GM12873 (cell line): ENCODE measurements at regions not wholly inside any gene's neighbourhood (a gene's known extent, or its start where the extent isn't known, plus 50 kb on each side); places are given as distances from the start of the nearest gene placed in this dataset.

Experiments
- TF ChIP-seq, protein P1 (sequence below): IDR thresholded peaks from 2 replicates; pipeline ENCODE4 v1.5.1; 2012; ENCODE audit warnings: low read depth, mild to moderate bottlenecking, moderate library complexity, low read length, control low read depth; ENCODE audit not compliant: insufficient read depth; ENCODE audit errors: missing control alignments

DNA sequence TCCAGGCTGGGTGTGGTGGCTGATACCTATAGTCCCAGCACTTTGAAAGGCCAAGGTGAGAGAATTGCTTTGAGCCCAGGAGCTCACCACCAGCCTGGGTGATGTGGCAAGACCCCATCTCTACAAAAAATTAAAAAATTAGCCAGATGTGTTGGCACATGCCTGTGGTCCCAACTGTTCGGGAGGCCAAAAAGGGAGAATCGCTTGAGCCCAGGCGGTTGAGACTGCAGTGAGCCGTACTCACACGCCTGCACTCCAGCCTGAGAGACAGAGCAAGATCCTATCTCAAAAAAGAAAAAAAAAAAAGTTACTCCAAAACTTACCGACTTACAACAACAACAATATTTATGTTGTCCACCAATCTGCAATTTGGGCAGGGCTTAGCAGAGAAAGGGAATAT, 178.0 kb upstream of the FN1 start:
- TF ChIP-seq, protein P1, sequence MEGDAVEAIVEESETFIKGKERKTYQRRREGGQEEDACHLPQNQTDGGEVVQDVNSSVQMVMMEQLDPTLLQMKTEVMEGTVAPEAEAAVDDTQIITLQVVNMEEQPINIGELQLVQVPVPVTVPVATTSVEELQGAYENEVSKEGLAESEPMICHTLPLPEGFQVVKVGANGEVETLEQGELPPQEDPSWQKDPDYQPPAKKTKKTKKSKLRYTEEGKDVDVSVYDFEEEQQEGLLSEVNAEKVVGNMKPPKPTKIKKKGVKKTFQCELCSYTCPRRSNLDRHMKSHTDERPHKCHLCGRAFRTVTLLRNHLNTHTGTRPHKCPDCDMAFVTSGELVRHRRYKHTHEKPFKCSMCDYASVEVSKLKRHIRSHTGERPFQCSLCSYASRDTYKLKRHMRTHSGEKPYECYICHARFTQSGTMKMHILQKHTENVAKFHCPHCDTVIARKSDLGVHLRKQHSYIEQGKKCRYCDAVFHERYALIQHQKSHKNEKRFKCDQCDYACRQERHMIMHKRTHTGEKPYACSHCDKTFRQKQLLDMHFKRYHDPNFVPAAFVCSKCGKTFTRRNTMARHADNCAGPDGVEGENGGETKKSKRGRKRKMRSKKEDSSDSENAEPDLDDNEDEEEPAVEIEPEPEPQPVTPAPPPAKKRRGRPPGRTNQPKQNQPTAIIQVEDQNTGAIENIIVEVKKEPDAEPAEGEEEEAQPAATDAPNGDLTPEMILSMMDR = no peak

DNA sequence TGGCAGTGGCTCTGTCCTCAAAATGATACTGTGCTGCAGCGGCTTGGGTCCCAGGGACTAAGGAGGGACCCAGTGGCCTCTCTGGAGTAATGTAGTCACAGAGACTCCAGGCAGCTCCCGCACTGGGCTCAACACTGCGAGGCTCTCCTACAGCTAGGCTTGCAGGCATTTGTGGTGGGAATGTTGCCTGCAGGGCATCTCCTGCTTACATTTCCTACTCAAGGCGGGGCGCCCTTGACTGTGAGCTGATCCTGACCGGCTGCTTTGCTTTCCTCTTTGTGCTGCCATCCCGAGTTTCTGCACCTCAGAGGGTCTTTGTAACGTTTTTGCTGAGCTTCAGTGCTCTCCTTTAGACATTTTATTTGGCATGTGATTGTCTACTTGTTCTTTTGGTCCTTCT, 177.4 kb upstream of the FN1 start:
- TF ChIP-seq, protein P1 = no peak

DNA sequence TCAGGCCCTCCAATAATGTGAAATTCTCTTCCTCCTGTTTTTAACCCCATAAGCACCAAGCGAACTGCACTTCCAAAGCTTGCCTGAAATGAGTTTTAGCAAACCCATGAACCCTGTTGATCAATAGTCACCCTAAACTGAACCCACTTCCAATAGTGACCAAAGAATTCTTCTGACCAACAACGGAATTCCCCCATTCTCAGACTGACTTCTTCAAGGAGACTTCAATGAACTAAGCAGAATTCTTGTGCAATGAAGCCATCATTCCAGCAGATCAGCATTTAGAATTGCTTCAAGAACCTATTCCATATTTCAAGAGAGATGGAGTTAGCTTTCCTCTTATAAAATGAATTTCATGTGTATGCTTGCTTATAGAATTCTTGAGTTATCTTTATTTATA, 176.9 kb upstream of the FN1 start:
- TF ChIP-seq, protein P1 = no peak

DNA sequence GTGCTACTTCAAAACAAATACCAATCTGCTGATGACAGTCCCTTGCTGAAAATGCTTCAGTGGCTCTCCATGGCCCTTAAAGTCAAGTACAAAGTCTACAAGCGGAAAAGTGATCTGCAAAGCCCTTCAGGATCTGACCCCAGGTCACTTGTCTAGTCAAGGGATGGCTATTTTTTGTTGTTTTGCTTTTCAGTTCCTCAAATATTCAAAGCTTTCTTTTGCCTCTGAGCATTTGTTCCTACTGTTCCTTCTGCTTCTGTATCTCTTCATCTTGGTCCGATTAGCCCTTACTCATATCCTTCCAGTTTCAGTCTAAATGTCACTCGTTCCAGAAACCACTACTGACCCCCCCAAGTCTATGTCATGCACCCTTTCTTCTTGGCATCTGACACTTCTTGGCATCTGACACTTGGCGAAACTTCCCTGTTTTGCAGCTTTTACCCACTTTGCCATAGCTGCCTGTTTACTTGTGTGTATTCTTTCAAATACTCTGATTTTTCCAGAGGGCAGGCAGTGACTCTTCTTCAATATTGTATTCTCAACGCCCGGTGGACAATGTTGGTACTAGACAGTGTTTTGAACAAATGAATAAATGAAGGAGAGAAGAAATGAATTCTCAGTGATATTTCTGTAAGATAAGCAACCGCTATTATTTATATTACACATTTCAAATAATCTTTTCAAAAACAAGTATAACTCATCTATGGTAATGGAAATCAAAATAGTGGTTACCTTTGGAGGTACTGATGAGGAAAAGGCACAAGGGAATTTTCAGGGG, 175.9 kb upstream of the FN1 start:
- TF ChIP-seq, protein P1 = no peak

DNA sequence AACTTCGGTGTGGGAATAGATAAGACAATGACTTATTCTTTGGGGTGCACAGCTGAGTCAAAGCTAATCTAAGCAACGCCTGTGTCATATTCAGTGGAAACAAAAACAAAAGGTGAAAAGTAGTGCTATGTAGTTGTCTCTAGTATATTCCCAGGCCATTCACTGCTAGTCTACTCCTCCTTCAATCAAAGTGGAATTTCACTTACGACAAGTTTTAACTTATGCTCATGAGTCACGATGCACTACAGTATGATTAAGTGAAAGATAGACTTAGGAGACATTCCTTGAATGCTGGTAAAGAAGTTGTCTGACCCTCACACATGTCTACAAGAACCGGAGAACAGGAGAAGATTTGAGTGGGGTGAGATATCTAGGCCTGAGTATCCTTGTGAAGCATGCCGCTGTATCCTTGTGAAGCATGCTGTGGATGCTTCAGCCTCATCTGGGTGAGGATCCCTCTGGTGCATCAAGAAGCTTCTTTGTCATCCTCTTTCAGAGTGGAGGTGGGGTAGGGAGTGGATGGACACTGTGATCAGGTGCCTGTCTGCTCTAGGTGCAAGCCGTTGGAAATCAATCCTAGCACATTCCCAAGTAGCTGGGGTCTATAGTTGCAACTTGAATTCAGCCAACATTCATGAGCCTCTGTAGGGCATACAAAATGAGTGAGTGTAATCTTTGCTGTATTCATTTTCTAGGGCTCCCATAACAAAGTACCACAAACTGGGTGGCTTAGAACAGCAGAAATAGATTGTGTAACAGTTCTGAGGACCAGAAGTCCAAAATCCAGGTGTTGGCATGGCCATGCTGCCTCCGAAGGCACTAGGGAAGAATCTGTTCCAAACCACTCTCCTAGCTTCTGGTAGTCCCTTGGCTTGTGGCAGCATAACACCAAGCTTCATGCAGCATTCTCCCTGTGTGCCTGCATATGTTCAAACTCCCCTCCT, 173.5 kb upstream of the FN1 start:
- TF ChIP-seq, protein P1 = no peak

DNA sequence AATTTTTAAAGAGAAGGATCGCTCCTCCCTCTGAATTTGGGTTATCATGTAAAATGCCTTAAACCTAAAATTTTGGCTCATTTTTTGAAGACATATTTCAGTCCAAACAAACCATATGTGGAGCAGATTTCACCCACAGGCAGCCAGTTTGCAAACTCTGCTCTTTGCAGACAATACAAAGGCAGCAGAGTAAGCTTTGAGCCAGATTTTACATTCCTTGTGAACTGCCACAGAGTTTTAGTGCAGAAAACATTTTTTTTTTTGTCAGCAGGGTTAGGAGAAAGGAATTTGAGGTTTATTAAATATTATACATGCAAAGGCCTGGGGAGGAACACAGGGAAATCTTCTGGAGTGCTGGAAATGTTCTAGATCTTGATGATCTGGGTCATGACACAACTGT, 171.9 kb upstream of the FN1 start:
- TF ChIP-seq, protein P1 = no peak

DNA sequence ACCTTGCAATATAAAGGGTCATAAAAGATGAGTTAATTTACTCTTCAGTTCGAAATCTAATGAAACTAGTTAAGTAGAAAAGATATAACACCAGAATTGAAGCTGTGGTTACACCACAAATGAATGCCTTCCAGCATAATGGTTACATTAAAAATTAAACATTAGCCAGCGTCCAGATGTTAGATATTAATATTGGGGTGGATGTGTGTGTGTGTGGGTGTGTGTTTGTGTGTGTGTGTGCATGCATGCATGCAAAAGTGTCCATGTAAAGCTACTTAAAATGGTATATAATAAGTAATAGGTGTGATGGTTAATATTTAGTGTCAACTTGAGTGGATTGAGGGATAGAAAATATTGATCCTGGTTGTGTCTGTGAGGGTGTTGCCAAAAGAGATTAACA, 170.4 kb upstream of the FN1 start:
- TF ChIP-seq, protein P1 = no peak
